ENCODE measurements at regions not wholly inside any gene's neighbourhood (a gene's known extent, or its start where the extent isn't known, plus 50 kb on each side); places are given as distances from the start of the nearest gene placed in this dataset.

DNA sequence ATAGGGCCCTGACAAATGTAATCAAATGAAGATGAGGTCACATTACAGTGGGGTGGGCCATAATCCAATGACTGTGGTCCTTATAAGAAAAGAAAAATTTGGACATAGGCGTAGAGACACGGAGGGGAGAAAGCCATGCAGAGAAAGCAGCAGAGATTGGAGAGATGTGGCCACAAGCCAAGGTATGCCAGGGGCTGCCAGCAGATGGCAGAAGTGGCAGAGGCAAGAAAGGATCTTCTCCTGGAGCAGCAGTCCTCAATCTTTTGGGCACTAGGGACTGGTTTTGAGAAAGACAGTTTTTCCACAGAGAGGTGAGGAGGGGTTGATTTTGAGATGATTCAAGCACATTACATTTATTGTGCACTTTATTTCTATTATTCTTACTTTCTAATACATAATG is 355.1 kb downstream of the NPHP4 start:
- WGBS, 2 donors (ENCODE audit: extremely low coverage in 2 of 2, insufficient read length in 2 of 2, insufficient replicate concordance in 1 of 2) = no CpG with 5 or more reads among the region's 2 CpGs
- DNase-seq (ENCODE audit: low spot score) = no peak
- no peak overlapping the region for H2AK5ac ChIP-seq (ENCODE audit: low read depth, low read length)

DNA sequence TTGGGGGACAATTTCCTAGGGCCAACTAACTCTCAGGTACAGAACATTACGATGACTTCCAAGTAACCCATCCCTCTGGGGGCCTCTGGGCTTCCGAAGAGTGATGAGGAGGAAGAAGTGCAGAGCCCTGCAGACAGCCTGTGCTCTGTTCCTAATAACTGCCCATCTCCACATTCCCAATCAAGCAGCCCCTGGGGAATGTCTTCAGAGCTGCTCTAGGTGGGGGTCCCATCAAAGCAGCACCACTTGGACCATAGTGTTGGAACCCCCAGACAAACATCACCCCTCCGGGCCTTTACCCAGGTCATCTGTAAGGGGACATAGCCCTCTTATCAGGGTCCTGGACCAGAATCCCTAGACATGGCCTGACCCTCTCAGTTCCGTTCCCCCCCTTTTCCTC is 357.3 kb downstream of the NPHP4 start:
- no CpG with 5 or more reads among the region's 4 CpGs for WGBS, 2 donors (ENCODE audit: extremely low coverage in 2 of 2, insufficient read length in 2 of 2, insufficient replicate concordance in 1 of 2)
- Histone ChIP-seq H3K14ac (ENCODE audit: low read length) (no peak overlapping the region), H3K27ac (replicated peaks; ENCODE audit: low read length) (no peak overlapping the region), H3K4me1 (ENCODE audit: control insufficient read depth in 2 of 2, insufficient read depth in 1 of 2, low read depth in 1 of 2, low read length in 2 of 2) (no peaks in the 10 kb centered on the region), H3K27me3 (ENCODE audit: control insufficient read depth in 3 of 3, insufficient read depth in 3 of 3, low read depth in 1 of 3, low read length in 3 of 3) (no peaks in the 10 kb centered on the region), H2AK5ac (ENCODE audit: low read depth, low read length) (no peak overlapping the region), H3K4me3 (ENCODE audit: low read length in 2 of 2) (no peak overlapping the region), H3K18ac (ENCODE audit: low read length) (no peak overlapping the region), H3K79me1 (ENCODE audit: low read depth, low read length) (no peaks in the 10 kb centered on the region), H3K9ac (ENCODE audit: low read depth, low read length, poor library complexity) (no peak overlapping the region), H2BK120ac (ENCODE audit: low read depth, low read length) (no peak overlapping the region), H3K23ac (ENCODE audit: low read depth, low read length, poor library complexity) (no peak overlapping the region), H2AFZ (ENCODE audit: low read length) (no peak overlapping the region), H3K4ac (ENCODE audit: low read length) (no peak overlapping the region), H3K4me2 (ENCODE audit: insufficient read depth, low read length, poor library complexity, severe bottlenecking) (no peak overlapping the region), H2BK12ac (ENCODE audit: low read length) (no peak overlapping the region), H2BK5ac (ENCODE audit: low read length) (no peak overlapping the region), H4K91ac (ENCODE audit: low read depth, low read length, poor library complexity) (no peak overlapping the region), H4K8ac (ENCODE audit: low read depth, low read length) (no peak overlapping the region), H3K36me3 (replicated peaks in 1 of 2; ENCODE audit: control insufficient read depth in 2 of 2, insufficient read depth in 2 of 2, low read length in 2 of 2) (no peaks in the 10 kb centered on the region), H3K9me3 (replicated peaks in 1 of 2; ENCODE audit: control insufficient read depth in 2 of 2, insufficient read depth in 1 of 2, low read depth in 1 of 2, low read length in 2 of 2) (peaks cover 0 to 2% of the 10 kb centered on the region in 2 donors), H2BK15ac (ENCODE audit: low read length) (no peak overlapping the region)
- DNase-seq (ENCODE audit: low spot score) = no peak

More for the DNA sequence above, 355.1 kb downstream of the NPHP4 start:
- Histone ChIP-seq H2AFZ (ENCODE audit: low read length) (no peak overlapping the region), H2BK5ac (ENCODE audit: low read length) (no peak overlapping the region), H3K4ac (ENCODE audit: low read length) (no peak overlapping the region), H3K27ac (replicated peaks; ENCODE audit: low read length) (no peak overlapping the region), H3K23ac (ENCODE audit: low read depth, low read length, poor library complexity) (no peak overlapping the region), H3K14ac (ENCODE audit: low read length) (no peak overlapping the region), H2BK12ac (ENCODE audit: low read length) (no peak overlapping the region), H4K91ac (ENCODE audit: low read depth, low read length, poor library complexity) (no peak overlapping the region), H3K79me1 (ENCODE audit: low read depth, low read length) (no peaks in the 10 kb centered on the region), H3K9ac (ENCODE audit: low read depth, low read length, poor library complexity) (no peak overlapping the region), H2BK15ac (ENCODE audit: low read length) (no peak overlapping the region), H3K4me3 (ENCODE audit: low read length in 2 of 2) (no peak overlapping the region), H2BK120ac (ENCODE audit: low read depth, low read length) (no peak overlapping the region), H3K4me2 (ENCODE audit: insufficient read depth, low read length, poor library complexity, severe bottlenecking) (no peak overlapping the region), H3K4me1 (ENCODE audit: control insufficient read depth in 2 of 2, insufficient read depth in 1 of 2, low read depth in 1 of 2, low read length in 2 of 2) (no peaks in the 10 kb centered on the region), H3K18ac (ENCODE audit: low read length) (no peak overlapping the region), H3K36me3 (replicated peaks in 1 of 2; ENCODE audit: control insufficient read depth in 2 of 2, insufficient read depth in 2 of 2, low read length in 2 of 2) (no peaks in the 10 kb centered on the region), H3K27me3 (ENCODE audit: control insufficient read depth in 3 of 3, insufficient read depth in 3 of 3, low read depth in 1 of 3, low read length in 3 of 3) (no peaks in the 10 kb centered on the region), H3K9me3 (replicated peaks in 1 of 2; ENCODE audit: control insufficient read depth in 2 of 2, insufficient read depth in 1 of 2, low read depth in 1 of 2, low read length in 2 of 2) (peaks cover 0 to 3% of the 10 kb centered on the region in 2 donors), H4K8ac (ENCODE audit: low read depth, low read length) (no peak overlapping the region)

DNA sequence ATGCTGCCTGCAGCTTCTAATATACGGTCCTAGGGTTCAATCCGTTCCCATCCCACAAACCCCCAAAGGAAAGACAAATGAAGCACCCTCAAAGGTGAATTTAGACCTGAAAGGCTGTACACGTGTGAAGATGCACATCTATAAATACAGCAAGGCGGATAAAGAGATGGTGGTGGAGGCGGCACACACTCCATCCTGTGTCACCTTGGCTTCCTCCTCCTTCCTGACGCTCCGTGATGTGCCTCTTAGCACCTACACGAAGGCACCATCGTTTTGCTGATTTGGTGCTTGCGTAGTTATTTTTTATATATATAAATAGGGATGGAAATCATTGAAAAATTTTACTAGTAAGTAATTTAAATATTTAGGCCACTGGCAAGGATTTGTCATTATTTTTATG is 359.4 kb downstream of the NPHP4 start:
- H3K14ac ChIP-seq (ENCODE audit: low read length) = no peak overlapping the region
- no peak overlapping the region for H2BK12ac ChIP-seq (ENCODE audit: low read length)
- WGBS, 2 donors (ENCODE audit: extremely low coverage in 2 of 2, insufficient read length in 2 of 2, insufficient replicate concordance in 1 of 2) = no CpG with 5 or more reads among the region's 10 CpGs
- no peak overlapping the region for H3K18ac ChIP-seq (ENCODE audit: low read length)
- no peaks in the 10 kb centered on the region for H3K79me1 ChIP-seq (ENCODE audit: low read depth, low read length)
- no peak overlapping the region for H2AFZ ChIP-seq (ENCODE audit: low read length)
- H2BK15ac ChIP-seq (ENCODE audit: low read length) = no peak overlapping the region
- no peak overlapping the region for H3K4ac ChIP-seq (ENCODE audit: low read length)
- H2AK5ac ChIP-seq (ENCODE audit: low read depth, low read length) = no peak overlapping the region
- H4K8ac ChIP-seq (ENCODE audit: low read depth, low read length) = no peak overlapping the region
- H3K27ac ChIP-seq (replicated peaks; ENCODE audit: low read length) = no peak overlapping the region
- H3K27me3 ChIP-seq (ENCODE audit: control insufficient read depth in 3 of 3, insufficient read depth in 3 of 3, low read depth in 1 of 3, low read length in 3 of 3) = no peaks in the 10 kb centered on the region
- H3K4me2 ChIP-seq (ENCODE audit: insufficient read depth, low read length, poor library complexity, severe bottlenecking) = no peak overlapping the region
- H2BK120ac ChIP-seq (ENCODE audit: low read depth, low read length) = no peak overlapping the region
- no peak overlapping the region for H2BK5ac ChIP-seq (ENCODE audit: low read length)
- no peak for DNase-seq (ENCODE audit: low spot score)
- H3K36me3 ChIP-seq (replicated peaks in 1 of 2; ENCODE audit: control insufficient read depth in 2 of 2, insufficient read depth in 2 of 2, low read length in 2 of 2) = no peaks in the 10 kb centered on the region
- H3K23ac ChIP-seq (ENCODE audit: low read depth, low read length, poor library complexity) = no peak overlapping the region
- no peaks in the 10 kb centered on the region for H3K4me1 ChIP-seq (ENCODE audit: control insufficient read depth in 2 of 2, insufficient read depth in 1 of 2, low read depth in 1 of 2, low read length in 2 of 2)
- H3K4me3 ChIP-seq (ENCODE audit: low read length in 2 of 2) = no peak overlapping the region
- H3K9ac ChIP-seq (ENCODE audit: low read depth, low read length, poor library complexity) = no peak overlapping the region
- no peak overlapping the region for H4K91ac ChIP-seq (ENCODE audit: low read depth, low read length, poor library complexity)
- H3K9me3 ChIP-seq (replicated peaks in 1 of 2; ENCODE audit: control insufficient read depth in 2 of 2, insufficient read depth in 1 of 2, low read depth in 1 of 2, low read length in 2 of 2) = no peaks in the 10 kb centered on the region

DNA sequence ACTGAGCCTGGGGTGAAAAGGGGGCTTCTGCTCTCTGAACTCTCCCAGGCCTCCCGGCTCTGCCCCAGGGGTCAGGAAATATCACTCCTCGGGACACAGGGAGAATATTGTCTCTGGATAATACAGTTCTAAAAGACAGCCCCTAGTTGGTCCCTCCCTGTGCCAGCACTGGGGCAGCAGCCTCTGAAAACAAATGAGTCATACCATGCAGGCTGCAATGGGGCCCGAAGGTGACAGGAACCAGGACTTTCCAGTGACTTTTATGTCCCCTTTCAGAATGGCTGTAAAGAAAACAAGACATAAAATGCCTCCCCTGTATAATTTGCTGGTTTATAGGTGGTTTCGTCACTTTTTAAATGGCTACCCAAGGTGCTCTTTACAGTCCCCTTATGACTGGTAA is 360.0 kb downstream of the NPHP4 start:
- WGBS, 2 donors (ENCODE audit: extremely low coverage in 2 of 2, insufficient read length in 2 of 2, insufficient replicate concordance in 1 of 2) = no CpG with 5 or more reads among the region's 4 CpGs
- no peak overlapping the region for H3K4ac ChIP-seq (ENCODE audit: low read length)
- no peaks in the 10 kb centered on the region for H3K79me1 ChIP-seq (ENCODE audit: low read depth, low read length)
- DNase-seq (ENCODE audit: low spot score) = no peak
- no peaks in the 10 kb centered on the region for H3K27me3 ChIP-seq (ENCODE audit: control insufficient read depth in 3 of 3, insufficient read depth in 3 of 3, low read depth in 1 of 3, low read length in 3 of 3)
- no peak overlapping the region for H2AFZ ChIP-seq (ENCODE audit: low read length)
- H3K23ac ChIP-seq (ENCODE audit: low read depth, low read length, poor library complexity) = no peak overlapping the region
- H3K4me3 ChIP-seq (ENCODE audit: low read length in 2 of 2) = no peak overlapping the region
- H3K18ac ChIP-seq (ENCODE audit: low read length) = no peak overlapping the region
- H2BK5ac ChIP-seq (ENCODE audit: low read length) = no peak overlapping the region
- no peak overlapping the region for H4K91ac ChIP-seq (ENCODE audit: low read depth, low read length, poor library complexity)
- H2BK15ac ChIP-seq (ENCODE audit: low read length) = no peak overlapping the region
- no peak overlapping the region for H2BK12ac ChIP-seq (ENCODE audit: low read length)
- H3K14ac ChIP-seq (ENCODE audit: low read length) = no peak overlapping the region
- no peaks in the 10 kb centered on the region for H3K4me1 ChIP-seq (ENCODE audit: control insufficient read depth in 2 of 2, insufficient read depth in 1 of 2, low read depth in 1 of 2, low read length in 2 of 2)
- no peak overlapping the region for H3K4me2 ChIP-seq (ENCODE audit: insufficient read depth, low read length, poor library complexity, severe bottlenecking)
- H3K9me3 ChIP-seq (replicated peaks in 1 of 2; ENCODE audit: control insufficient read depth in 2 of 2, insufficient read depth in 1 of 2, low read depth in 1 of 2, low read length in 2 of 2) = no peaks in the 10 kb centered on the region
- H3K9ac ChIP-seq (ENCODE audit: low read depth, low read length, poor library complexity) = no peak overlapping the region
- no peak overlapping the region for H2AK5ac ChIP-seq (ENCODE audit: low read depth, low read length)
- no peaks in the 10 kb centered on the region for H3K36me3 ChIP-seq (replicated peaks in 1 of 2; ENCODE audit: control insufficient read depth in 2 of 2, insufficient read depth in 2 of 2, low read length in 2 of 2)
- no peak overlapping the region for H4K8ac ChIP-seq (ENCODE audit: low read depth, low read length)
- no peak overlapping the region for H3K27ac ChIP-seq (replicated peaks; ENCODE audit: low read length)
- no peak overlapping the region for H2BK120ac ChIP-seq (ENCODE audit: low read depth, low read length)
